HCT116 (cell line): ENCODE measurements at regions not wholly inside any gene's neighbourhood (a gene's known extent, or its start where the extent isn't known, plus 50 kb on each side); places are given as distances from the start of the nearest gene placed in this dataset.
A peak's percentile ranks its signal among the peaks of the same experiment; 100 is the strongest.

Experiments used
- ATAC-seq: fragments of 200-7000 bp; cut with Tn5 transposase; 2 replicates; pipeline ENCODE4 v1.9.1; 2020; ENCODE audit warnings: mild to moderate bottlenecking, moderate library complexity
- BruUV-seq: library from RNA; stranded (reverse); fragments of 400-500 nt; replicated peaks from 2 replicates; lab custom pipeline; 2021; lab: Mats Ljungman, UMichigan
- CTCF ChIA-PET: fragments of 300-600 bp; sonication (Branson Sonifier 250); formaldehyde crosslinking; loops from one replicate; lab custom pipeline; 2021; ENCODE audit warnings: antibody characterized with exemption; lab: Charles Lee
- POLR2A ChIA-PET: fragments of 300-600, 350-600 bp; sonication (Branson Sonifier 250); formaldehyde crosslinking; loops from one replicate; lab custom pipeline; 2021; ENCODE audit warnings: antibody characterized with exemption; lab: Charles Lee
- RAD21 ChIA-PET, 2 experiments: fragments of 300-600 bp; sonication (Branson Sonifier 250); formaldehyde crosslinking; loops; one replicate each; lab custom pipeline; 2023; ENCODE audit warnings: low total read pairs in 2 of 2; ENCODE audit not compliant: uncharacterized antibody in 2 of 2, unreplicated experiment in 2 of 2, low non-redundant PET in 1 of 2; lab: Charles Lee
- DNase-seq: peaks from one replicate; pipeline ENCODE4 v3.0.0-alpha.2; 2010; ENCODE audit warnings: low read depth, low spot score
- H2AFZ ChIP-seq: fragments of 200-600 bp; shearing (Covaris generic), sonication (generic); 2 replicates; pipeline ENCODE4 v1.6.1; 2017; ENCODE audit warnings: low read depth, mixed run types, mixed read lengths, antibody characterized with exemption, low read length; ENCODE audit not compliant: poor library complexity, severe bottlenecking
- H3K27ac ChIP-seq: 2 replicates; pipeline ENCODE4 v1.5.1; 2012; ENCODE audit warnings: low read depth, low read length
- H3K27me3 ChIP-seq: fragments of 200-600 bp; sonication (generic); 2 replicates; pipeline ENCODE4 v1.6.1; 2016; ENCODE audit warnings: mixed run types, low read length, mixed read lengths; ENCODE audit not compliant: insufficient read depth
- H3K36me3 ChIP-seq, 2 experiments: fragments of 200-500 bp in 1 of 2; fragments of 200-600 bp in 1 of 2; sonication (Bioruptor generic) in 1 of 2; sonication (generic) in 1 of 2; 2 replicates each; pipeline versions ENCODE4 v1.5.1 to v1.6.1; 2014 to 2016; ENCODE audit warnings: low read length in 2 of 2, inconsistent platforms in 1 of 2, mixed read lengths in 1 of 2, mixed run types in 1 of 2; ENCODE audit not compliant: insufficient read depth in 2 of 2, control insufficient read depth in 1 of 2
- H3K4me1 ChIP-seq, 2 experiments: fragments of 200-600 bp in 1 of 2; sonication (generic) in 1 of 2; 2 replicates each; pipeline versions ENCODE4 v1.5.1 to v1.6.1; 2012 to 2017; ENCODE audit warnings: low read length in 2 of 2, inconsistent platforms in 1 of 2, mild to moderate bottlenecking in 1 of 2, mixed read lengths in 1 of 2, mixed run types in 1 of 2, moderate library complexity in 1 of 2; ENCODE audit not compliant: insufficient read depth in 2 of 2, control insufficient read depth in 1 of 2
- H3K4me2 ChIP-seq: fragments of 200-600 bp; sonication (generic); 2 replicates; pipeline ENCODE4 v1.6.1; 2017; ENCODE audit warnings: mixed run types, low read length, mixed read lengths
- H3K4me3 ChIP-seq, 2 experiments: fragments of 200-600 bp in 1 of 2; sonication (generic) in 1 of 2; replicated peaks in 1 of 2; 2 replicates each; pipeline ENCODE4 v1.5.1; 2011 to 2016; ENCODE audit warnings: low read length in 2 of 2, control low read depth in 1 of 2, low read depth in 1 of 2, mild to moderate bottlenecking in 1 of 2, mixed read lengths in 1 of 2, mixed run types in 1 of 2
- H3K79me2 ChIP-seq: fragments of 200-600 bp; sonication (generic); 2 replicates; pipeline ENCODE4 v1.6.1; 2017; ENCODE audit warnings: mild to moderate bottlenecking, mixed run types, low read length, moderate library complexity, mixed read lengths; ENCODE audit not compliant: insufficient read depth
- H3K9ac ChIP-seq: fragments of 200-600 bp; sonication (generic); 2 replicates; pipeline ENCODE4 v1.6.1; 2016; ENCODE audit warnings: low read length, mixed read lengths
- H3K9me2 ChIP-seq: fragments of 200-600 bp; sonication (generic), shearing (Covaris generic); 2 replicates; pipeline ENCODE4 v1.6.1; 2017; ENCODE audit warnings: mixed run types, mild to moderate bottlenecking, moderate library complexity; ENCODE audit not compliant: insufficient read depth
- H3K9me3 ChIP-seq, 2 experiments: fragments of 200-500 bp in 1 of 2; fragments of 200-600 bp in 1 of 2; sonication (Bioruptor generic) in 1 of 2; sonication (generic) in 1 of 2; 2 replicates each; pipeline ENCODE4 v1.6.1; 2014 to 2017; ENCODE audit warnings: low read length in 2 of 2, mixed read lengths in 2 of 2, inconsistent platforms in 1 of 2, low read depth in 1 of 2, mild to moderate bottlenecking in 1 of 2, mixed run types in 1 of 2, moderate library complexity in 1 of 2; ENCODE audit not compliant: control insufficient read depth in 1 of 2, insufficient read depth in 1 of 2
- H4K20me1 ChIP-seq: fragments of 200-600 bp; sonication (generic), shearing (Covaris generic); 2 replicates; pipeline ENCODE4 v1.6.1; 2017; ENCODE audit warnings: mixed run types, mild to moderate bottlenecking, moderate library complexity; ENCODE audit not compliant: insufficient read depth
- ATF3 ChIP-seq: IDR thresholded peaks from 2 replicates; pipeline ENCODE4 v1.6.1; 2012
- CEBPB ChIP-seq: IDR thresholded peaks from 2 replicates; pipeline ENCODE4 v1.6.1; 2012; ENCODE audit warnings: low read depth
- EGR1 ChIP-seq: IDR thresholded peaks from 2 replicates; pipeline ENCODE4 v1.6.1; 2012; ENCODE audit warnings: low read depth
- ELF1 ChIP-seq: IDR thresholded peaks from 2 replicates; pipeline ENCODE4 v1.6.1; 2012; ENCODE audit warnings: low read depth, borderline replicate concordance
- EZH2phosphoT487 ChIP-seq: fragments of 200-600 bp; IDR thresholded peaks from 2 replicates; pipeline ENCODE4 v1.6.1; 2018; ENCODE audit warnings: antibody characterized with exemption, borderline replicate concordance
- JUND ChIP-seq: IDR thresholded peaks from 2 replicates; pipeline ENCODE4 v1.6.1; 2012
- MAX ChIP-seq: IDR thresholded peaks from 2 replicates; pipeline ENCODE4 v1.6.1; 2012
- RAD21 ChIP-seq: IDR thresholded peaks from 2 replicates; pipeline ENCODE4 v1.6.1; 2012; ENCODE audit warnings: low read depth, mild to moderate bottlenecking
- REST ChIP-seq: IDR thresholded peaks from 2 replicates; pipeline ENCODE4 v1.6.1; 2012; ENCODE audit warnings: low read depth
- SIN3A ChIP-seq: IDR thresholded peaks from 2 replicates; pipeline ENCODE4 v1.6.1; 2012; ENCODE audit warnings: low read depth
- SP1 ChIP-seq: IDR thresholded peaks from 2 replicates; pipeline ENCODE4 v1.6.1; 2012; ENCODE audit warnings: low read depth
- SRF ChIP-seq: IDR thresholded peaks from 2 replicates; pipeline ENCODE4 v1.6.1; 2012; ENCODE audit warnings: low read depth
- YY1 ChIP-seq: IDR thresholded peaks from 2 replicates; pipeline ENCODE4 v1.6.1; 2011; ENCODE audit warnings: low read length, low read depth, moderate library complexity, mild to moderate bottlenecking; ENCODE audit not compliant: insufficient replicate concordance; ENCODE audit errors: extremely low read depth
- ZBTB33 ChIP-seq: IDR thresholded peaks from 2 replicates; pipeline ENCODE4 v1.6.1; 2011; ENCODE audit warnings: mild to moderate bottlenecking, low read length, moderate library complexity; ENCODE audit not compliant: insufficient replicate concordance; ENCODE audit errors: extremely low read depth
- ZFX ChIP-seq: fragments of 450-650 bp; IDR thresholded peaks from 2 replicates; pipeline ENCODE4 v1.6.1; 2017
- ZNF274 ChIP-seq: fragments of 200-500 bp; sonication (Bioruptor generic); IDR thresholded peaks from 2 replicates; pipeline ENCODE4 v1.6.1; 2014; ENCODE audit warnings: mild to moderate bottlenecking, low read depth, low read length, inconsistent platforms
- intact Hi-C: fragments of 100-400 bp; cut with micrococcal nuclease; formaldehyde crosslinking; loops from 2 replicates; pipeline ENCODE4 v1.10.0; 2022

GRCh38 chr15:94584833-94585244 is 353.5 kb downstream of the MCTP2 start:
- ChIA-PET CTCF (no interaction called here), POLR2A (no interaction called here), RAD21 (no interaction called here)
- H3K4me1 ChIP-seq = no peaks in the 10 kb centered on the region
- H3K9me3 ChIP-seq = no peaks in the 10 kb centered on the region
- BruUV-seq = no TSS peak
- H3K79me2 ChIP-seq = no peaks in the 10 kb centered on the region
- peaks cover 11% of the 10 kb centered on the region for H3K27me3 ChIP-seq
- H3K27ac ChIP-seq = no peak overlapping the region
- DNase-seq (no peak), ATAC-seq (peak; percentile 46; the same call in 1 of the 2 replicates)
- H3K9ac ChIP-seq = no peak overlapping the region
- intact Hi-C loops = loop anchor here (5.0 to 10.0 kb wide), 2 partner anchors 173 to 710 kb away; no protein-coding TSS in a partner anchor
- H3K4me3 ChIP-seq = no peak overlapping the region
- H3K36me3 ChIP-seq = no peaks in the 10 kb centered on the region
- TF ChIP-seq ZFX = no peak
- TF ChIP-seq CEBPB = no peak
- no peak for TF ChIP-seq SRF
- no peak for TF ChIP-seq YY1
- no peak for TF ChIP-seq ZBTB33
- TF ChIP-seq RAD21 = no peak
- no peak for TF ChIP-seq EZH2phosphoT487
- no peak for TF ChIP-seq REST
- no peak for TF ChIP-seq SP1
- no peak for TF ChIP-seq ELF1
- no peak for TF ChIP-seq EGR1
- no peak for TF ChIP-seq SIN3A
- TF ChIP-seq JUND = no peak
- no peak for TF ChIP-seq ZNF274
- no peak for TF ChIP-seq ATF3
- no peak for TF ChIP-seq MAX
- H3K9me2 ChIP-seq = no peaks in the 10 kb centered on the region
- H3K4me2 ChIP-seq = no peak overlapping the region
- H4K20me1 ChIP-seq = no peaks in the 10 kb centered on the region
- H2AFZ ChIP-seq = no peak overlapping the region
